Mesendoderm (in vitro differentiated cells): ENCODE measurements at regions not wholly inside any gene's neighbourhood (a gene's known extent, or its start where the extent isn't known, plus 50 kb on each side); places are given as distances from the start of the nearest gene placed in this dataset.

ENCODE experiments used
- DNase-seq: peaks from one replicate; pipeline ENCODE4 v3.0.0; 2013
- H2AK5ac ChIP-seq: 2 replicates; pipeline ENCODE4 v1.6.1; 2013; ENCODE audit warnings: low read length, inconsistent platforms
- H2BK120ac ChIP-seq: 2 replicates; pipeline ENCODE4 v1.6.1; 2013; ENCODE audit warnings: low read depth, mild to moderate bottlenecking, low read length, moderate library complexity, mixed read lengths
- H2BK15ac ChIP-seq: replicated peaks from 2 replicates; pipeline ENCODE4 v1.6.1; 2013; ENCODE audit warnings: low read depth, mild to moderate bottlenecking, moderate library complexity
- H2BK5ac ChIP-seq: 2 replicates; pipeline ENCODE4 v1.6.1; 2013; ENCODE audit warnings: low read length, inconsistent platforms
- H3K18ac ChIP-seq: 2 replicates; pipeline ENCODE4 v1.6.1; 2013; ENCODE audit warnings: mild to moderate bottlenecking, low read length, mixed read lengths
- H3K23ac ChIP-seq: one replicate; pipeline ENCODE4 v1.6.1; 2013; ENCODE audit warnings: low read length
- H3K27ac ChIP-seq: 2 replicates; pipeline ENCODE4 v1.5.1; 2013; ENCODE audit warnings: low read depth, mild to moderate bottlenecking, inconsistent platforms, low read length, moderate library complexity
- H3K27me3 ChIP-seq: 2 replicates; pipeline ENCODE4 v1.6.1; 2013; ENCODE audit warnings: low read length, control low read depth, mild to moderate bottlenecking, inconsistent platforms; ENCODE audit not compliant: insufficient read depth, poor library complexity
- H3K36me3 ChIP-seq: 2 replicates; pipeline ENCODE4 v1.6.1; 2013; ENCODE audit warnings: low read length, inconsistent platforms; ENCODE audit not compliant: control insufficient read depth, insufficient read depth
- H3K4ac ChIP-seq: one replicate; pipeline ENCODE4 v1.6.1; 2013; ENCODE audit warnings: low read depth, mild to moderate bottlenecking, low read length, moderate library complexity
- H3K4me1 ChIP-seq: 2 replicates; pipeline ENCODE4 v1.6.1; 2013; ENCODE audit warnings: low read depth, low read length, inconsistent platforms; ENCODE audit not compliant: control insufficient read depth
- H3K4me2 ChIP-seq: 2 replicates; pipeline ENCODE4 v1.6.1; 2013; ENCODE audit warnings: low read length
- H3K4me3 ChIP-seq: 2 replicates; pipeline ENCODE4 v1.5.1; 2013; ENCODE audit warnings: mild to moderate bottlenecking, low read length
- H3K56ac ChIP-seq: one replicate; pipeline ENCODE4 v1.6.1; 2013; ENCODE audit warnings: low read length
- H3K79me1 ChIP-seq: 2 replicates; pipeline ENCODE4 v1.6.1; 2013; ENCODE audit warnings: low read length, inconsistent platforms
- H3K79me2 ChIP-seq: 2 replicates; pipeline ENCODE4 v1.6.1; 2013; ENCODE audit warnings: mild to moderate bottlenecking, low read length; ENCODE audit not compliant: control insufficient read depth, insufficient read depth
- H3K9ac ChIP-seq: 2 replicates; pipeline ENCODE4 v1.6.1; 2013; ENCODE audit warnings: low read length, inconsistent platforms
- H4K5ac ChIP-seq: one replicate; pipeline ENCODE4 v1.6.1; 2013; ENCODE audit warnings: low read length
- H4K8ac ChIP-seq: one replicate; pipeline ENCODE4 v1.6.1; 2013; ENCODE audit warnings: low read depth, mild to moderate bottlenecking, control low read depth, low read length, moderate library complexity
- WGBS: extraction: QIAGEN DNeasy Blood & Tissue Kit; methylation state at CpG from one replicate; pipeline ENCODE4 v1.1.7; 2013; ENCODE audit warnings: low lambda C conversion rate, missing lambda C conversion rate; ENCODE audit not compliant: insufficient coverage; ENCODE audit errors: extremely low coverage; 5-methylcytosine and 5-hydroxymethylcytosine counted together

GRCh38 chr16:47026947-47027346 is 53.5 kb upstream of the DNAJA2 start:
- Histone ChIP-seq H3K79me2 (no peaks in the 10 kb centered on the region), H3K36me3 (no peaks in the 10 kb centered on the region), H3K27ac (no peak overlapping the region), H3K4me3 (no peak overlapping the region), H3K23ac (no peak overlapping the region), H4K5ac (no peak overlapping the region), H3K4me2 (no peak overlapping the region), H2BK5ac (no peak overlapping the region), H3K18ac (no peak overlapping the region), H3K4me1 (no peaks in the 10 kb centered on the region), H3K4ac (no peak overlapping the region), H4K8ac (no peak overlapping the region), H3K27me3 (no peaks in the 10 kb centered on the region), H2BK15ac (no peak overlapping the region), H2BK120ac (no peak overlapping the region), H3K9ac (no peak overlapping the region), H3K56ac (no peak overlapping the region), H2AK5ac (no peak overlapping the region), H3K79me1 (no peaks in the 10 kb centered on the region)
- no peak for DNase-seq
- WGBS = no CpG with 5 or more reads among the region's 3 CpGs

DNA sequence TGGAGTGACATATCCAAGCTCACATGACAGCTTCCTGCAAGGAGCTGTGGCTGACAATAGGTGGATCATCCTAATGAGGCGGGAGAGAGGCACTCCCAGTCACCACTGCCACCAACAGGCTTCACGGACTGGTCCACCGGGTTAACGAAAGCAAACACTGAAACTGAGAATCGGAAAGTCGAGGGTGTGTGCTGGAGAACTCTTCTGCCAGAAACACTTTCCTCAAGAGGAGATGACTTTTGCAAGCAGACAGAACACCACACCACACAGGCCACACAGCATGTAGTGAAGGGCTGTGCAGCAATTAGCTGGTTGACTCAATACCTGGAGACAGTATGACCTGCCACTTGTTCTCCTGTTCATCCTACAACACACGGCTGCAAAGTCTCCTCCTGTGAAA is 53.0 kb upstream of the DNAJA2 start:
- no peak overlapping the region for H3K27ac ChIP-seq
- no peak overlapping the region for H3K18ac ChIP-seq
- no peak overlapping the region for H3K9ac ChIP-seq
- no peak overlapping the region for H3K4me2 ChIP-seq
- H4K8ac ChIP-seq = no peak overlapping the region
- H3K4ac ChIP-seq = no peak overlapping the region
- no peaks in the 10 kb centered on the region for H3K79me1 ChIP-seq
- H3K23ac ChIP-seq = no peak overlapping the region
- no peak overlapping the region for H3K4me3 ChIP-seq
- H3K36me3 ChIP-seq = no peaks in the 10 kb centered on the region
- WGBS = no CpG with 5 or more reads among the region's 7 CpGs
- no peak overlapping the region for H2BK5ac ChIP-seq
- no peak overlapping the region for H3K56ac ChIP-seq
- H2AK5ac ChIP-seq = no peak overlapping the region
- no peak overlapping the region for H2BK15ac ChIP-seq
- no peaks in the 10 kb centered on the region for H3K79me2 ChIP-seq
- no peaks in the 10 kb centered on the region for H3K4me1 ChIP-seq
- H2BK120ac ChIP-seq = no peak overlapping the region
- DNase-seq = peak; percentile 14
- H3K27me3 ChIP-seq = no peaks in the 10 kb centered on the region
- H4K5ac ChIP-seq = no peak overlapping the region

DNA sequence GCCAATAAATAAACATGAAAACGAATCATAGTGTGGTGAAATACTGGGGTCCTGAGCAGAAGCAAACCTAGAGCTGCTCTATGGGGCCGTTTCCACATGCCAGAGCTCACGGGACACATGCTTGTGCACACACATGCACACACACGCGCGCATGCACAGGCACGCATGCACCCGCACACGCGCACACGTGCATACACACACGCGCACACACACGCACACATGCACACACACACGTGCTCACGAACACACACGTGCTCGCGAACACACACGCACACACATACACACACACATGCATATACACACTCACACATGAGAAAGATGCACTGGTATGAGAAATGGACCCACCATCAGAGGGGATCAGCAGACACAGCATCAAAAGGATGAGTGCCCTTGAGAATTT is 52.2 kb upstream of the DNAJA2 start:
- Histone ChIP-seq H3K4me1 (no peaks in the 10 kb centered on the region), H3K36me3 (no peaks in the 10 kb centered on the region), H2BK15ac (no peak overlapping the region), H3K56ac (no peak overlapping the region), H2BK5ac (no peak overlapping the region), H3K23ac (no peak overlapping the region), H3K9ac (no peak overlapping the region), H3K27me3 (no peaks in the 10 kb centered on the region), H3K79me2 (no peaks in the 10 kb centered on the region), H4K5ac (no peak overlapping the region), H3K18ac (no peak overlapping the region), H3K79me1 (no peaks in the 10 kb centered on the region), H2BK120ac (no peak overlapping the region), H2AK5ac (no peak overlapping the region), H3K4ac (no peak overlapping the region), H3K4me3 (no peak overlapping the region), H3K4me2 (no peak overlapping the region), H3K27ac (no peak overlapping the region), H4K8ac (no peak overlapping the region)
- no peak for DNase-seq
- no CpG with 5 or more reads among the region's 20 CpGs for WGBS
